Breast epithelium (tissue), 4 donors: ENCODE measurements at regions not wholly inside any gene's neighbourhood (a gene's known extent, or its start where the extent isn't known, plus 50 kb on each side); places are given as distances from the start of the nearest gene placed in this dataset.
"Not testable (repeated sequence)": the region's sequence is repeated elsewhere in the genome, so short reads cannot be mapped to it uniquely, and the experiment has no call there.

Experiments used
- DNase-seq, 2 donors: peaks; one replicate each; pipeline ENCODE4 v3.0.0-alpha.2; 2019; ENCODE audit warnings: low spot score in 2 of 2
- H3K27ac ChIP-seq, 2 donors: fragments of 200-600 bp; sonication (generic) in 1 of 2; one replicate each; pipeline ENCODE4 v1.5.1; 2016 to 2019; ENCODE audit warnings: mild to moderate bottlenecking in 1 of 2
- H3K27me3 ChIP-seq, 2 donors: fragments of 200-600 bp; sonication (generic) in 1 of 2; one replicate each; pipeline versions ENCODE4 v1.5.1 to v1.6.0; 2017 to 2019; ENCODE audit warnings: control low read depth in 1 of 2, mild to moderate bottlenecking in 1 of 2
- H3K36me3 ChIP-seq: fragments of 200-600 bp; one replicate; pipeline ENCODE4 v1.5.1; 2019
- H3K4me1 ChIP-seq, 2 donors: fragments of 200-600 bp; sonication (generic); one replicate each; pipeline ENCODE4 v1.5.1; 2016 to 2019; ENCODE audit warnings: control low read depth in 1 of 2
- H3K4me3 ChIP-seq, 3 donors: fragments of 200-600 bp; sonication (generic); 1 replicate in 2 of 3; 2 replicates in 1 of 3; pipeline ENCODE4 v1.5.1; 2016 to 2019; ENCODE audit warnings: mild to moderate bottlenecking in 3 of 3, moderate library complexity in 2 of 3
- H3K9me3 ChIP-seq, 2 donors: fragments of 200-600 bp; sonication (generic) in 1 of 2; one replicate each; pipeline ENCODE4 v1.5.1; 2016 to 2019; ENCODE audit warnings: control low read depth in 1 of 2
- POLR2A ChIP-seq: fragments of 450-650 bp; IDR thresholded peaks from one replicate; pipeline ENCODE4 v1.6.1; 2016; ENCODE audit warnings: antibody characterized with exemption, mild to moderate bottlenecking, moderate library complexity
- POLR2AphosphoS5 ChIP-seq, 3 donors: sonication (generic); formaldehyde crosslinking; IDR thresholded peaks; one replicate each; pipeline ENCODE4 v1.6.1; 2017; ENCODE audit warnings: antibody characterized with exemption in 3 of 3
- intact Hi-C: fragments of 100-400 bp; cut with DNase I; formaldehyde crosslinking; loops from one replicate; pipeline ENCODE4 v1.15.1; 2023; ENCODE audit warnings: low total_unique reads
- TF ChIP-seq, protein P1 (sequence below), 3 donors: fragments of 450-650 bp; IDR thresholded peaks; one replicate each; pipeline ENCODE4 v1.5.1; 2016 to 2017; ENCODE audit warnings: antibody characterized with exemption in 3 of 3, mild to moderate bottlenecking in 3 of 3, moderate library complexity in 3 of 3

GRCh38 chr5:118336468-118336867 lies 651.9 kb downstream of the DTWD2 start:
- TF ChIP-seq POLR2A (no peak), POLR2AphosphoS5 (IDR thresholded peaks at IDR 0.05) (no peak)
- TF ChIP-seq, protein P1, sequence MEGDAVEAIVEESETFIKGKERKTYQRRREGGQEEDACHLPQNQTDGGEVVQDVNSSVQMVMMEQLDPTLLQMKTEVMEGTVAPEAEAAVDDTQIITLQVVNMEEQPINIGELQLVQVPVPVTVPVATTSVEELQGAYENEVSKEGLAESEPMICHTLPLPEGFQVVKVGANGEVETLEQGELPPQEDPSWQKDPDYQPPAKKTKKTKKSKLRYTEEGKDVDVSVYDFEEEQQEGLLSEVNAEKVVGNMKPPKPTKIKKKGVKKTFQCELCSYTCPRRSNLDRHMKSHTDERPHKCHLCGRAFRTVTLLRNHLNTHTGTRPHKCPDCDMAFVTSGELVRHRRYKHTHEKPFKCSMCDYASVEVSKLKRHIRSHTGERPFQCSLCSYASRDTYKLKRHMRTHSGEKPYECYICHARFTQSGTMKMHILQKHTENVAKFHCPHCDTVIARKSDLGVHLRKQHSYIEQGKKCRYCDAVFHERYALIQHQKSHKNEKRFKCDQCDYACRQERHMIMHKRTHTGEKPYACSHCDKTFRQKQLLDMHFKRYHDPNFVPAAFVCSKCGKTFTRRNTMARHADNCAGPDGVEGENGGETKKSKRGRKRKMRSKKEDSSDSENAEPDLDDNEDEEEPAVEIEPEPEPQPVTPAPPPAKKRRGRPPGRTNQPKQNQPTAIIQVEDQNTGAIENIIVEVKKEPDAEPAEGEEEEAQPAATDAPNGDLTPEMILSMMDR (IDR thresholded peaks at IDR 0.05): no peak
- no peak for DNase-seq
- no peak overlapping the region for H3K4me3 ChIP-seq
- H3K4me1 ChIP-seq: no peaks in the 10 kb centered on the region
- intact Hi-C loops: no loop called here
- no peaks in the 10 kb centered on the region for H3K9me3 ChIP-seq
- H3K27ac ChIP-seq: no peak overlapping the region
- no peaks in the 10 kb centered on the region for H3K36me3 ChIP-seq
- H3K27me3 ChIP-seq: no peaks in the 10 kb centered on the region

DNA sequence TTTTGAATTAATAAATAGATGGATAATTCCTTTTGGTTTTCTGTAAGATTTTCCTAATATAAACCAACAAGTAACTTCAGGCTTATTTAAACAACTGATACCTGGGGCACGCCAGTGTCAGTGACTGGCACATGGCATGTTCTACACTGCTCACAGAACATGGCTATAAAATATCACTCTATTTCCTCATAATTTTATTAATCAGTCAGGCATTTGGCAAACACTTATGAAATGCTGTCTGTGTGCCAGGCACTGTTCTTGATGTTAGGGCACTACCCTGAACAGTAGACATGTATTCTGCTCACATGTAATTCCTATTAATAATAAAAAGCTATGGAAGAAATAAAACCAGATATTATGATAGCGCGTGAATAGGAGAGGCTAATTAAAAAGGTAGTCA lies 661.0 kb downstream of the DTWD2 start:
- TF ChIP-seq, protein P1 (IDR thresholded peaks at IDR 0.05): no peak
- TF ChIP-seq POLR2A (no peak), POLR2AphosphoS5 (IDR thresholded peaks at IDR 0.05) (no peak)
- Histone ChIP-seq H3K9me3 (peaks cover 6 to 7% of the 10 kb centered on the region in 2 donors), H3K4me3 (no peak overlapping the region), H3K4me1 (no peaks in the 10 kb centered on the region), H3K36me3 (no peaks in the 10 kb centered on the region), H3K27me3 (no peaks in the 10 kb centered on the region), H3K27ac (no peak overlapping the region)
- intact Hi-C loops: no loop called here
- DNase-seq: no peak

DNA sequence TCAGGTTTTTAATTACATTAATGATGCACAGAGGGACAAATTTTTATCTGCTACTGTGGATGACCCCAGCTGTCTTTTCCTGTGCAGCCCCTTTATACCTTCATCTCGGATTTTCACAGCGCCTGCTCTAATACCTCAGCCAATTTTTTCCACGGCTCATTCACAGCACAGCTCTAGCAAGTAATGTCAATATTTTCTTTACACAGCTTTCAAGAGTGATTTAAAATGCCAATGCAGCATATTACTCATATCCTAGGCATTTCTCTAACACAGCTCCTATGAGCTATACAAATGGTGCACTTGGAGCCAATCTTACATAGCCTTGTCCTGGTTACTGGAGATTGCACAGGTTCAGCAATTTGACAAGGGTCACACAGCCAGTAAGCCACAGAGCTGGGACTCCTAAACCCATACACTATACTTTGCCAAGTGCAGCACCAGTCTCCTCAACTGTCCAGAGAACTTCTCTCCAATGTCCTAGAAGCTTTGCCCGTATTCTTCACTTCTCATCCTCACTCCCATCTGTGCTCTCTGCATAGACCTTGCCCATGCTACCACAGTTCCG lies 661.8 kb downstream of the DTWD2 start:
- intact Hi-C loops: no loop called here
- Histone ChIP-seq H3K27ac (no peak overlapping the region), H3K4me3 (no peak overlapping the region), H3K36me3 (no peaks in the 10 kb centered on the region), H3K27me3 (no peaks in the 10 kb centered on the region), H3K4me1 (no peaks in the 10 kb centered on the region), H3K9me3 (peaks cover 9 to 10% of the 10 kb centered on the region in 2 donors)
- TF ChIP-seq POLR2AphosphoS5 (IDR thresholded peaks at IDR 0.05) (no peak), POLR2A (no peak)
- TF ChIP-seq, protein P1 (IDR thresholded peaks at IDR 0.05): no peak
- no peak for DNase-seq

DNA sequence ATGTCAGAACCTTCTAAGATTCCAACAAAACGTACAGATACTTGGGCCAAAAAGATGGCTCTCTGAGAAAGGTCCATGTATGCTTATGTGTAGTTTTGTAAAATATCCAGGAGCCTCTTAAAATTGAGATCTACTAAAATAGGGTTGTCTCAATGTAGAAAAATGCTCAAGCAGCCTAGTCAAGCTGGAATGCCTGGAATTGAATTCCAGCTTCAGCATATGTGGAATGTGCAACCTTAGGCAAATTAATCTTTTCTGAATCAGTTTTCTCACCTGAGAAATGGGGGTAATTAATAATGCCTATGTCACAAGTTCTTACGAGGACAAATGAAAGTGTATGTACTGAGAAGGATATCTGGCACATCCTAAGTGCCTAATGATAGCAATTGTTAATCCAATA lies 662.4 kb downstream of the DTWD2 start:
- H3K9me3 ChIP-seq: peaks cover 9 to 10% of the 10 kb centered on the region in 2 donors
- H3K27ac ChIP-seq: no peak overlapping the region
- intact Hi-C loops: no loop called here
- H3K4me3 ChIP-seq: no peak overlapping the region
- DNase-seq: no peak
- TF ChIP-seq POLR2AphosphoS5 (IDR thresholded peaks at IDR 0.05): no peak
- no peak for TF ChIP-seq POLR2A
- TF ChIP-seq, protein P1 (IDR thresholded peaks at IDR 0.05): no peak
- no peaks in the 10 kb centered on the region for H3K36me3 ChIP-seq
- H3K4me1 ChIP-seq: no peaks in the 10 kb centered on the region
- H3K27me3 ChIP-seq: no peaks in the 10 kb centered on the region

- H3K27me3 ChIP-seq, H3K27ac ChIP-seq, H3K4me1 ChIP-seq, DNase-seq, H3K36me3 ChIP-seq, H3K4me3 ChIP-seq, intact Hi-C loops, H3K9me3 ChIP-seq: not testable (repeated sequence)
Measured at GRCh38 chr5:118323723-118324122, 664.6 kb downstream of the DTWD2 start.

- Histone ChIP-seq H3K27me3 (no peaks in the 10 kb centered on the region), H3K4me3 (no peak overlapping the region), H3K36me3 (no peaks in the 10 kb centered on the region), H3K4me1 (no peaks in the 10 kb centered on the region), H3K27ac (no peak overlapping the region), H3K9me3 (peaks cover 9 to 10% of the 10 kb centered on the region in 2 donors)
- TF ChIP-seq, protein P1 (IDR thresholded peaks at IDR 0.05): no peak
- no peak for TF ChIP-seq POLR2A
- TF ChIP-seq POLR2AphosphoS5 (IDR thresholded peaks at IDR 0.05): no peak
- DNase-seq: no peak
- intact Hi-C loops: no loop called here
Measured at GRCh38 chr5:118321081-118321480, 667.3 kb downstream of the DTWD2 start.
